ENCODE measurements at regions not wholly inside any gene's neighbourhood (a gene's known extent, or its start where the extent isn't known, plus 50 kb on each side); places are given as distances from the start of the nearest gene placed in this dataset.

DNA sequence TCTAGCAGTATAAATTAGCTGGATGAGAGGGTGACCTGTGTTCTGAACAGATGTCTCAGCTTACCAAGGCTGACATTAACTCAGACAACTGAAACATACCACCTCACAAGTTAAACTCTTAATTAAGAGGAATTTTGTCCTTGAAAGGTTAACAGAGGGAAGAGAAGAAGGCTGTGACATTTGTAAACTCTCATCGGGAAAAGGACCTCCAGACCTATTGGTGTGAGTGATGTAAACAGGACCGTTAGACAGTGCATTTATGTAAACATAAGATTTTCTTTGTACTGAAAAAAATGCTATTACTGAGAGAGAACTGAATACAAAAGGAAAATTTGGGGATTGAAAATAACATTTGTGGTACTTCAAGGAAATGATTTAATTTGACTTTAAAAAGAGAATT is 308.4 kb upstream of the DIAPH2 start:
- Histone ChIP-seq H2BK120ac (replicated peaks; ENCODE audit: low read depth, low read length) (no peak overlapping the region), H3K56ac (replicated peaks; ENCODE audit: insufficient read length, low read depth, low read length) (no peak overlapping the region), H3K4ac (replicated peaks; ENCODE audit: insufficient read length, low read depth, low read length) (no peak overlapping the region), H3K36me3 (ENCODE audit: control insufficient read depth in 2 of 4, insufficient read depth in 4 of 4, low read length in 3 of 4) (no peaks in the 10 kb centered on the region), H2AFZ (ENCODE audit: low read length) (no peak overlapping the region), H3K14ac (ENCODE audit: insufficient read length) (no peak overlapping the region), H3K27me3 (replicated peaks in 1 of 4; ENCODE audit: control insufficient read depth in 3 of 4, extremely low read depth in 1 of 4, insufficient read depth in 3 of 4, low read length in 3 of 4) (no peaks in the 10 kb centered on the region), H2BK15ac (ENCODE audit: low read length) (no peak overlapping the region), H2AK5ac (ENCODE audit: low read depth, low read length) (no peak overlapping the region), H3K4me2 (ENCODE audit: insufficient read depth in 1 of 2, low read depth in 2 of 2, low read length in 2 of 2) (no peak overlapping the region), H3K9me3 (ENCODE audit: insufficient read depth in 2 of 2, low read depth in 1 of 2, low read length in 1 of 2) (no peaks in the 10 kb centered on the region), H4K5ac (ENCODE audit: insufficient read length, low read depth, low read length) (no peak overlapping the region), H2BK12ac (ENCODE audit: low read depth, low read length) (no peak overlapping the region), H3K79me1 (ENCODE audit: low read depth, low read length) (no peaks in the 10 kb centered on the region), H2BK20ac (ENCODE audit: low read length) (no peak overlapping the region), H4K8ac (ENCODE audit: extremely low read depth, insufficient read depth, low read length) (no peak overlapping the region), H3K23me2 (ENCODE audit: low read depth, low read length) (no peaks in the 10 kb centered on the region), H3K23ac (ENCODE audit: insufficient read length) (no peak overlapping the region), H3K18ac (ENCODE audit: extremely low read depth, low read length) (no peak overlapping the region), H4K20me1 (replicated peaks in 1 of 2; ENCODE audit: control insufficient read depth in 1 of 2, insufficient read depth in 2 of 2, low read length in 2 of 2) (no peaks in the 10 kb centered on the region), H4K91ac (replicated peaks; ENCODE audit: insufficient read length, low read length) (no peak overlapping the region), H3K4me1 (replicated peaks in 1 of 4; ENCODE audit: control insufficient read depth in 3 of 4, insufficient read depth in 4 of 4, low read length in 3 of 4) (no peaks in the 10 kb centered on the region; a peak in 1 of 7 replicates), H3K27ac (ENCODE audit: low read depth, low read length) (no peak overlapping the region), H2BK5ac (ENCODE audit: low read depth, low read length) (no peak overlapping the region), H3K79me2 (ENCODE audit: control insufficient read depth in 1 of 2, insufficient read depth in 2 of 2, low read length in 2 of 2) (no peaks in the 10 kb centered on the region), H3K4me3 (ENCODE audit: extremely low read depth in 1 of 4, insufficient read depth in 2 of 4, low read depth in 3 of 4, low read length in 4 of 4) (no peak overlapping the region), H3K9ac (replicated peaks in 1 of 4; ENCODE audit: extremely low read depth in 1 of 4, low read depth in 3 of 4, low read length in 3 of 4) (no peak overlapping the region)
- POLR2A ChIA-PET (ENCODE audit: partially characterized antibody), result no interaction called here
- DNase-seq (ENCODE audit: low read depth in 1 of 2, low spot score in 2 of 2) (no peak), FAIRE-seq (no peak)
- WGBS, 2 experiments (ENCODE audit: extremely low coverage in 1 of 2, insufficient coverage in 1 of 2, insufficient read length in 1 of 2, insufficient replicate concordance in 2 of 2, low coverage in 1 of 2, low lambda C conversion rate in 2 of 2, missing lambda C conversion rate in 1 of 2), result 90% methylated on average over 2 of the region's 2 CpGs; no CpG with 5 or more reads in 1 of the 2 experiments
- CTCF ChIA-PET (ENCODE audit: partially characterized antibody), result no interaction called here
- no peak for TF ChIP-seq SRF (IDR thresholded peaks at IDR 0.05; ENCODE audit: low read depth, low read length)
- TF ChIP-seq, protein P1, sequence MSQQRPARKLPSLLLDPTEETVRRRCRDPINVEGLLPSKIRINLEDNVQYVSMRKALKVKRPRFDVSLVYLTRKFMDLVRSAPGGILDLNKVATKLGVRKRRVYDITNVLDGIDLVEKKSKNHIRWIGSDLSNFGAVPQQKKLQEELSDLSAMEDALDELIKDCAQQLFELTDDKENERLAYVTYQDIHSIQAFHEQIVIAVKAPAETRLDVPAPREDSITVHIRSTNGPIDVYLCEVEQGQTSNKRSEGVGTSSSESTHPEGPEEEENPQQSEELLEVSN (IDR thresholded peaks at IDR 0.05), result no peak
- TF ChIP-seq KDM4A (IDR thresholded peaks at IDR 0.05; ENCODE audit: low read depth, low read length, severe bottlenecking), result no peak
- no peak for TF ChIP-seq CHD1 (IDR thresholded peaks at IDR 0.05; ENCODE audit: low read depth, low read length)
- TF ChIP-seq, protein P2, sequence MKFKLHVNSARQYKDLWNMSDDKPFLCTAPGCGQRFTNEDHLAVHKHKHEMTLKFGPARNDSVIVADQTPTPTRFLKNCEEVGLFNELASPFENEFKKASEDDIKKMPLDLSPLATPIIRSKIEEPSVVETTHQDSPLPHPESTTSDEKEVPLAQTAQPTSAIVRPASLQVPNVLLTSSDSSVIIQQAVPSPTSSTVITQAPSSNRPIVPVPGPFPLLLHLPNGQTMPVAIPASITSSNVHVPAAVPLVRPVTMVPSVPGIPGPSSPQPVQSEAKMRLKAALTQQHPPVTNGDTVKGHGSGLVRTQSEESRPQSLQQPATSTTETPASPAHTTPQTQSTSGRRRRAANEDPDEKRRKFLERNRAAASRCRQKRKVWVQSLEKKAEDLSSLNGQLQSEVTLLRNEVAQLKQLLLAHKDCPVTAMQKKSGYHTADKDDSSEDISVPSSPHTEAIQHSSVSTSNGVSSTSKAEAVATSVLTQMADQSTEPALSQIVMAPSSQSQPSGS (IDR thresholded peaks at IDR 0.05; ENCODE audit: low read length), result no peak
- TF ChIP-seq GABPA (IDR thresholded peaks at IDR 0.05; ENCODE audit: borderline replicate concordance, insufficient read depth, low read length), result no peak
- TF ChIP-seq NRF1 (IDR thresholded peaks at IDR 0.05; ENCODE audit: low read depth, low read length), result no peak
- TF ChIP-seq TAF7 (optimal IDR thresholded peaks at IDR 0.05; ENCODE audit: borderline replicate concordance, low read depth, low read length), result no peak
- no peak for TF ChIP-seq CREB1 (IDR thresholded peaks at IDR 0.05)
- TF ChIP-seq, protein P3, sequence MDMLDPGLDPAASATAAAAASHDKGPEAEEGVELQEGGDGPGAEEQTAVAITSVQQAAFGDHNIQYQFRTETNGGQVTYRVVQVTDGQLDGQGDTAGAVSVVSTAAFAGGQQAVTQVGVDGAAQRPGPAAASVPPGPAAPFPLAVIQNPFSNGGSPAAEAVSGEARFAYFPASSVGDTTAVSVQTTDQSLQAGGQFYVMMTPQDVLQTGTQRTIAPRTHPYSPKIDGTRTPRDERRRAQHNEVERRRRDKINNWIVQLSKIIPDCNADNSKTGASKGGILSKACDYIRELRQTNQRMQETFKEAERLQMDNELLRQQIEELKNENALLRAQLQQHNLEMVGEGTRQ (IDR thresholded peaks at IDR 0.05; ENCODE audit: low read length), result no peak
- TF ChIP-seq SP1 (IDR thresholded peaks at IDR 0.05; ENCODE audit: low read depth, low read length), result no peak
